ENCODE measurements at regions not wholly inside any gene's neighbourhood (a gene's known extent, or its start where the extent isn't known, plus 50 kb on each side); places are given as distances from the start of the nearest gene placed in this dataset.

GRCh38 chr3:137099364-137100219 lies 141.8 kb downstream of the IL20RB start:
- Histone ChIP-seq H3K36me3 (ENCODE audit: control insufficient read depth in 4 of 4, insufficient read depth in 3 of 4, low read depth in 1 of 4, low read length in 3 of 4) (no peaks in the 10 kb centered on the region), H3K9me3 (ENCODE audit: control insufficient read depth in 4 of 4, low read length in 3 of 4) (peaks cover 0 to 2% (median 0%) of the 10 kb centered on the region in 4 donors), H3K4me3 (ENCODE audit: low read depth in 1 of 3, low read length in 3 of 3) (no peak overlapping the region), H3K27me3 (ENCODE audit: control insufficient read depth in 4 of 4, insufficient read depth in 4 of 4, low read length in 3 of 4) (peaks cover 0 to 3% (median 0%) of the 10 kb centered on the region in 4 donors), H3K9ac (ENCODE audit: low read depth in 1 of 2, low read length in 2 of 2) (no peak overlapping the region), H3K27ac (ENCODE audit: low read depth in 1 of 2, low read length in 2 of 2) (no peak overlapping the region), H3K4me1 (ENCODE audit: control insufficient read depth in 4 of 4, insufficient read depth in 4 of 4, low read length in 3 of 4) (no peaks in the 10 kb centered on the region)
- WGBS = 84% methylated on average over 3 of the region's 3 CpGs
- TF ChIP-seq CTCF (IDR thresholded peaks at IDR 0.05; ENCODE audit: low read depth, low read length, missing input control) (no peak), YY1 (IDR thresholded peaks at IDR 0.05) (no peak), ATF3 (IDR thresholded peaks at IDR 0.05) (no peak)
- DNase-seq (ENCODE audit: low spot score) = no peak

GRCh38 chr3:137100326-137100725 lies 142.5 kb downstream of the IL20RB start:
- no peaks in the 10 kb centered on the region for H3K4me1 ChIP-seq (ENCODE audit: control insufficient read depth in 4 of 4, insufficient read depth in 4 of 4, low read length in 3 of 4)
- WGBS = 95% methylated on average over 1 of the region's 1 CpG
- H3K4me3 ChIP-seq (ENCODE audit: low read depth in 1 of 3, low read length in 3 of 3) = no peak overlapping the region
- peaks cover 0 to 2% (median 0%) of the 10 kb centered on the region in 4 donors for H3K9me3 ChIP-seq (ENCODE audit: control insufficient read depth in 4 of 4, low read length in 3 of 4)
- no peaks in the 10 kb centered on the region for H3K36me3 ChIP-seq (ENCODE audit: control insufficient read depth in 4 of 4, insufficient read depth in 3 of 4, low read depth in 1 of 4, low read length in 3 of 4)
- no peak overlapping the region for H3K9ac ChIP-seq (ENCODE audit: low read depth in 1 of 2, low read length in 2 of 2)
- peaks cover 0 to 3% (median 0%) of the 10 kb centered on the region in 4 donors for H3K27me3 ChIP-seq (ENCODE audit: control insufficient read depth in 4 of 4, insufficient read depth in 4 of 4, low read length in 3 of 4)
- TF ChIP-seq GABPA (IDR thresholded peaks at IDR 0.05 in 1 of 2, conservative IDR thresholded peaks at IDR 0.05 in 1 of 2) (no peak), YY1 (IDR thresholded peaks at IDR 0.05) (no peak), RAD21 (IDR thresholded peaks at IDR 0.05) (no peak)
- no peak overlapping the region for H3K27ac ChIP-seq (ENCODE audit: low read depth in 1 of 2, low read length in 2 of 2)
- DNase-seq (ENCODE audit: low spot score) = no peak

- H3K27me3 ChIP-seq (ENCODE audit: control insufficient read depth in 4 of 4, insufficient read depth in 4 of 4, low read length in 3 of 4) = peaks cover 0 to 4% (median under 1%) of the 10 kb centered on the region in 4 donors
- no peak overlapping the region for H3K9ac ChIP-seq (ENCODE audit: low read depth in 1 of 2, low read length in 2 of 2)
- H3K9me3 ChIP-seq (ENCODE audit: control insufficient read depth in 4 of 4, low read length in 3 of 4) = peaks cover 0 to 2% (median 0%) of the 10 kb centered on the region in 4 donors
- H3K4me1 ChIP-seq (ENCODE audit: control insufficient read depth in 4 of 4, insufficient read depth in 4 of 4, low read length in 3 of 4) = no peaks in the 10 kb centered on the region
- H3K4me3 ChIP-seq (ENCODE audit: low read depth in 1 of 3, low read length in 3 of 3) = no peak overlapping the region
- no peak for DNase-seq (ENCODE audit: low spot score)
- H3K36me3 ChIP-seq (ENCODE audit: control insufficient read depth in 4 of 4, insufficient read depth in 3 of 4, low read depth in 1 of 4, low read length in 3 of 4) = no peaks in the 10 kb centered on the region
- 84% methylated on average over 7 of the region's 7 CpGs for WGBS
- H3K27ac ChIP-seq (ENCODE audit: low read depth in 1 of 2, low read length in 2 of 2) = no peak overlapping the region
- TF ChIP-seq HNF4G (IDR thresholded peaks at IDR 0.05) (no peak), FOXA2 (IDR thresholded peaks at IDR 0.05) (no peak), ZBTB33 (IDR thresholded peaks at IDR 0.05) (no peak), MAX (IDR thresholded peaks at IDR 0.05) (no peak), EGR1 (IDR thresholded peaks at IDR 0.05; ENCODE audit: low read depth in 2 of 2) (no peak), RXRA (IDR thresholded peaks at IDR 0.05) (no peak), GABPA (IDR thresholded peaks at IDR 0.05 in 1 of 2, conservative IDR thresholded peaks at IDR 0.05 in 1 of 2) (no peak), SP1 (IDR thresholded peaks at IDR 0.05) (no peak), NR2F2 (IDR thresholded peaks at IDR 0.05) (no peak), FOXA1 (IDR thresholded peaks at IDR 0.05) (no peak), REST (IDR thresholded peaks at IDR 0.05) (no peak), JUND (IDR thresholded peaks at IDR 0.05) (no peak), CTCF (IDR thresholded peaks at IDR 0.05; ENCODE audit: low read depth, low read length, missing input control) (no peak), ATF3 (IDR thresholded peaks at IDR 0.05) (no peak)
These were observed 146.0 kb downstream of the IL20RB start for GRCh38 chr3:137103739-137104138.

Data from liver (tissue), 8 donors.